Colonic mucosa (tissue), 4 donors: ENCODE measurements at regions not wholly inside any gene's neighbourhood (a gene's known extent, or its start where the extent isn't known, plus 50 kb on each side); places are given as distances from the start of the nearest gene placed in this dataset.

ENCODE experiments used
- DNase-seq: peaks from one replicate; pipeline ENCODE4 v3.0.0-alpha.2; 2020
- H3K27ac ChIP-seq: fragments of 200-600 bp; one replicate; pipeline ENCODE4 v1.8.0; 2021
- H3K27me3 ChIP-seq: fragments of 200-600 bp; one replicate; pipeline ENCODE4 v1.8.0; 2021
- H3K36me3 ChIP-seq: fragments of 200-600 bp; one replicate; pipeline ENCODE4 v1.8.0; 2021
- H3K4me1 ChIP-seq: fragments of 200-600 bp; one replicate; pipeline ENCODE4 v1.8.0; 2021; ENCODE audit warnings: mild to moderate bottlenecking
- H3K4me3 ChIP-seq: fragments of 200-600 bp; one replicate; pipeline ENCODE4 v1.8.0; 2021
- H3K9ac ChIP-seq, 2 donors: one replicate each; pipeline ENCODE4 v1.7.0; 2013; ENCODE audit warnings: control low read depth in 2 of 2, low read depth in 2 of 2, low read length in 2 of 2
- H3K9me3 ChIP-seq: fragments of 200-600 bp; one replicate; pipeline ENCODE4 v1.8.0; 2021
- CTCF ChIP-seq: fragments of 200-600 bp; IDR thresholded peaks from one replicate; pipeline ENCODE4 v1.8.0; 2022; ENCODE audit warnings: antibody characterized with exemption, mild to moderate bottlenecking
- intact Hi-C: fragments of 100-400 bp; cut with DNase I; formaldehyde crosslinking; loops from one replicate; pipeline ENCODE4 v1.14.1; 2022
- donor health status: healthy.
- donor health status: DM: no; HTN: no; CAD: no.
- donor health status: DM: no; HTN: no; CAD: no.

GRCh38 chr18:22277758-22278157 lies 108.4 kb downstream of the GATA6 start:
- Histone ChIP-seq H3K27ac (no peak overlapping the region), H3K9me3 (no peaks in the 10 kb centered on the region), H3K4me1 (peaks cover 3% of the 10 kb centered on the region), H3K27me3 (no peaks in the 10 kb centered on the region), H3K36me3 (no peaks in the 10 kb centered on the region), H3K4me3 (no peak overlapping the region), H3K9ac (no peak overlapping the region)
- no peak for TF ChIP-seq CTCF
- no peak for DNase-seq
- intact Hi-C loops = no loop called here

- no peak overlapping the region for H3K27ac ChIP-seq
- no peak for DNase-seq
These were observed 106.9 kb downstream of the GATA6 start for GRCh38 chr18:22276334-22276713.

GRCh38 chr18:22275706-22276333 lies 106.4 kb downstream of the GATA6 start:
- Histone ChIP-seq H3K27ac (no peak overlapping the region), H3K27me3 (no peaks in the 10 kb centered on the region), H3K9ac (no peak overlapping the region), H3K4me1 (no peaks in the 10 kb centered on the region), H3K4me3 (no peak overlapping the region), H3K9me3 (no peaks in the 10 kb centered on the region), H3K36me3 (no peaks in the 10 kb centered on the region)
- TF ChIP-seq CTCF = no peak
- DNase-seq = no peak
- intact Hi-C loops = no loop called here

More at GRCh38 chr18:22276334-22276713, 106.9 kb downstream of the GATA6 start:
- H3K9me3 ChIP-seq = no peaks in the 10 kb centered on the region
- H3K9ac ChIP-seq = no peak overlapping the region
- H3K4me1 ChIP-seq = no peaks in the 10 kb centered on the region
- TF ChIP-seq CTCF = no peak
- H3K36me3 ChIP-seq = no peaks in the 10 kb centered on the region
- no peak overlapping the region for H3K4me3 ChIP-seq
- intact Hi-C loops = no loop called here
- no peaks in the 10 kb centered on the region for H3K27me3 ChIP-seq

- intact Hi-C loops = no loop called here
- no peak for TF ChIP-seq CTCF
- Histone ChIP-seq H3K9ac (no peak overlapping the region), H3K27ac (no peak overlapping the region), H3K4me1 (no peaks in the 10 kb centered on the region), H3K27me3 (no peaks in the 10 kb centered on the region), H3K4me3 (no peak overlapping the region), H3K9me3 (no peaks in the 10 kb centered on the region), H3K36me3 (no peaks in the 10 kb centered on the region)
- no peak for DNase-seq
These were observed 104.0 kb downstream of the GATA6 start for GRCh38 chr18:22273101-22274039.

GRCh38 chr18:22272242-22272641 lies 102.9 kb downstream of the GATA6 start:
- no peak overlapping the region for H3K9ac ChIP-seq
- H3K4me1 ChIP-seq = no peaks in the 10 kb centered on the region
- DNase-seq = no peak
- H3K4me3 ChIP-seq = no peak overlapping the region
- no peaks in the 10 kb centered on the region for H3K9me3 ChIP-seq
- no peaks in the 10 kb centered on the region for H3K36me3 ChIP-seq
- no peak for TF ChIP-seq CTCF
- intact Hi-C loops = no loop called here
- H3K27me3 ChIP-seq = no peaks in the 10 kb centered on the region
- no peak overlapping the region for H3K27ac ChIP-seq
